ENCODE measurements at regions not wholly inside any gene's neighbourhood (a gene's known extent, or its start where the extent isn't known, plus 50 kb on each side); places are given as distances from the start of the nearest gene placed in this dataset.

- intact Hi-C loops (cut with DNase I; ENCODE audit: low total_unique reads) = no loop called here
- H3K27me3 ChIP-seq (replicated peaks in 1 of 7) = no peaks in the 10 kb centered on the region
- WGBS, 5 donors = 70 to 95% (median 84%) methylated on average over 2 of the region's 2 CpGs
- H3K4me1 ChIP-seq = no peaks in the 10 kb centered on the region
- H3K9me3 ChIP-seq = peaks cover 0 to 33% (median 26%) of the 10 kb centered on the region in 8 donors
- H3K27ac ChIP-seq = no peak overlapping the region
- no peaks in the 10 kb centered on the region for H3K36me3 ChIP-seq
- no peak for DNase-seq
- H3K4me3 ChIP-seq = no peak overlapping the region
- no peak for TF ChIP-seq POLR2AphosphoS5 (IDR thresholded peaks at IDR 0.05)
- TF ChIP-seq CTCF (IDR thresholded peaks at IDR 0.05 in 8 of 11, conservative IDR thresholded peaks at IDR 0.05 in 3 of 11) = no peak
- no peak for TF ChIP-seq POLR2A (IDR thresholded peaks at IDR 0.05)
Measured at GRCh38 chr6:146962329-146962728, 241.9 kb upstream of the STXBP5 start.

GRCh38 chr6:146965110-146965689 lies 239.0 kb upstream of the STXBP5 start:
- TF ChIP-seq CTCF (IDR thresholded peaks at IDR 0.05 in 8 of 11, conservative IDR thresholded peaks at IDR 0.05 in 3 of 11) = no peak
- TF ChIP-seq POLR2AphosphoS5 (IDR thresholded peaks at IDR 0.05) = no peak
- no peak for TF ChIP-seq POLR2A (IDR thresholded peaks at IDR 0.05)
- Histone ChIP-seq H3K36me3 (no peaks in the 10 kb centered on the region), H3K4me1 (no peaks in the 10 kb centered on the region), H3K4me3 (no peak overlapping the region), H3K27me3 (replicated peaks in 1 of 7) (no peaks in the 10 kb centered on the region), H3K9me3 (peaks cover 0 to 33% (median 26%) of the 10 kb centered on the region in 8 donors), H3K27ac (no peak overlapping the region)
- intact Hi-C loops (cut with DNase I; ENCODE audit: low total_unique reads) = no loop called here
- 82 to 100% (median 93%) methylated on average over 1 of the region's 1 CpG for WGBS, 5 donors
- no peak for DNase-seq

- 38 to 69% (median 43%) methylated on average over 4 of the region's 4 CpGs for WGBS, 5 donors
- Histone ChIP-seq H3K4me3 (no peak overlapping the region), H3K4me1 (no peaks in the 10 kb centered on the region), H3K36me3 (no peaks in the 10 kb centered on the region), H3K27ac (no peak overlapping the region), H3K9me3 (peaks cover 0 to 33% (median 26%) of the 10 kb centered on the region in 8 donors), H3K27me3 (replicated peaks in 1 of 7) (no peaks in the 10 kb centered on the region)
- intact Hi-C loops (cut with DNase I; ENCODE audit: low total_unique reads) = no loop called here
- TF ChIP-seq CTCF (IDR thresholded peaks at IDR 0.05 in 8 of 11, conservative IDR thresholded peaks at IDR 0.05 in 3 of 11) = no peak
- TF ChIP-seq POLR2AphosphoS5 (IDR thresholded peaks at IDR 0.05) = no peak
- TF ChIP-seq POLR2A (IDR thresholded peaks at IDR 0.05) = no peak
- DNase-seq = no peak
Measured at GRCh38 chr6:146968041-146968760, 236.0 kb upstream of the STXBP5 start.

GRCh38 chr6:146972546-146972945 lies 231.7 kb upstream of the STXBP5 start:
- H3K27ac ChIP-seq = no peak overlapping the region
- intact Hi-C loops (cut with DNase I; ENCODE audit: low total_unique reads) = no loop called here
- H3K4me1 ChIP-seq = no peaks in the 10 kb centered on the region
- H3K4me3 ChIP-seq = no peak overlapping the region
- no peaks in the 10 kb centered on the region for H3K9me3 ChIP-seq
- no peak for DNase-seq
- H3K36me3 ChIP-seq = no peaks in the 10 kb centered on the region
- TF ChIP-seq CTCF (IDR thresholded peaks at IDR 0.05 in 8 of 11, conservative IDR thresholded peaks at IDR 0.05 in 3 of 11) (no peak), POLR2A (IDR thresholded peaks at IDR 0.05) (no peak), POLR2AphosphoS5 (IDR thresholded peaks at IDR 0.05) (no peak)
- H3K27me3 ChIP-seq (replicated peaks in 1 of 7) = no peaks in the 10 kb centered on the region
- 76 to 94% (median 82%) methylated on average over 6 of the region's 6 CpGs for WGBS, 5 donors

All from spleen (tissue), 11 donors.